Muscle layer of colon (tissue), 2 donors: ENCODE measurements at regions not wholly inside any gene's neighbourhood (a gene's known extent, or its start where the extent isn't known, plus 50 kb on each side); places are given as distances from the start of the nearest gene placed in this dataset.

Source experiments
- H3K27ac ChIP-seq: one replicate; pipeline ENCODE4 v1.7.0; 2013; ENCODE audit warnings: low read depth, mild to moderate bottlenecking, low read length, moderate library complexity
- H3K27me3 ChIP-seq, 2 donors: one replicate each; pipeline ENCODE4 v1.7.0; 2013; ENCODE audit warnings: low read length in 2 of 2, mild to moderate bottlenecking in 2 of 2; ENCODE audit not compliant: insufficient read depth in 2 of 2, control insufficient read depth in 1 of 2
- H3K36me3 ChIP-seq: one replicate; pipeline ENCODE4 v1.7.0; 2013; ENCODE audit warnings: mild to moderate bottlenecking, low read length; ENCODE audit not compliant: insufficient read depth
- H3K4me1 ChIP-seq: one replicate; pipeline ENCODE4 v1.7.0; 2013; ENCODE audit warnings: mild to moderate bottlenecking, low read length; ENCODE audit not compliant: insufficient read depth
- H3K4me3 ChIP-seq, 2 donors: one replicate each; pipeline ENCODE4 v1.7.0; 2013; ENCODE audit warnings: low read length in 2 of 2, low read depth in 1 of 2, mild to moderate bottlenecking in 1 of 2, moderate library complexity in 1 of 2
- H3K9ac ChIP-seq: one replicate; pipeline ENCODE4 v1.7.0; 2013; ENCODE audit warnings: low read length
- H3K9me3 ChIP-seq: one replicate; pipeline ENCODE4 v1.7.0; 2013; ENCODE audit warnings: mild to moderate bottlenecking, low read length
- donor health status: abdominal sarcoma.
- donor health status: Adenocarcinoma of cecum.

- Histone ChIP-seq H3K27ac (no peak overlapping the region), H3K36me3 (no peaks in the 10 kb centered on the region), H3K4me1 (no peaks in the 10 kb centered on the region), H3K9ac (no peak overlapping the region), H3K4me3 (no peak overlapping the region), H3K9me3 (no peaks in the 10 kb centered on the region), H3K27me3 (no peaks in the 10 kb centered on the region)
These were observed 462.3 kb upstream of the JARID2 start for GRCh38 chr6:14783594-14783993.

DNA sequence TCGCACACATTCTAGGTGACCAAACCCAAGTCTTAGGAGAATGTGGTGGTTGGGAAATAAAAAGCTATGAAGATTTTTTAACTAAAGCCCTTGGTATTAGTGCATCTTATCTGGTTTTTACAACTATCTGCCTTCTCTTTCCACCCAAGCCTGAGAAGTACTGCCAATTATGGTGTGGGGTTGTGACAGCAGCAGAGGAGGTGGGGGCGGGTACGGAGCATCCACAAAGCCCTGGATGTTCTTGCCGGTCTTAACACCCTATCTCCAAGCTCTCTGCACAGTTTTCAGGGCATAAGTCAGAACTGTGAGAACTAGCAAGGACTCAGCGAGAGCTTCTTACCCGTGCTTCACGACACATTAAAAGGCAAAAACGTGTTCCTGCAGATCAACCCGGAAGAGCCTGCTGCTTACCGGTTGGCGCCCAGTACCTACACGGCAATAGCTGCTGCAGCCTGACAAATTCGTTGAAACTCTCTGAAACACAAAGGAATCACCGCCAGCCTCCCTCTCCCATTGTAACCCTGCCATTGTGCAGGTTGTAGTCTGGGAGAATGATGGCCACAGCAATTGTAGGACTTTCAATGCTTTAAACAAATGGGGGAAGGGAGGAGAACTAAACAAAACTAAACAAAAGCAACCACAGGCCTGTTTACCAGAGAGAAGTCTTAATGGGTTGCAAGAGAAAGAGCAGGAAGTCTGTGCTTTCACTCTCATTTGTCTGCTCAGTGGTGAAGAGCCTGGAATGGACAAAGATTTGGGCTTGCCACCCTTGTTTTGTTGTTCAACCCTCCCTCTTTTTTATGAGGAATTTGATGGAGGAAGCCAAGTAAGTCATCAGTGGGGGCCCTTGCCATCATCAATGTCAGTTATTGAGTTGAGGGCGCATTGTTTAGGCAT, 461.0 kb upstream of the JARID2 start:
- H3K4me1 ChIP-seq = no peaks in the 10 kb centered on the region
- H3K27ac ChIP-seq = no peak overlapping the region
- H3K9me3 ChIP-seq = no peaks in the 10 kb centered on the region
- H3K27me3 ChIP-seq = no peaks in the 10 kb centered on the region
- no peak overlapping the region for H3K4me3 ChIP-seq
- H3K36me3 ChIP-seq = no peaks in the 10 kb centered on the region
- no peak overlapping the region for H3K9ac ChIP-seq

GRCh38 chr6:14785493-14785790, 460.4 kb upstream of the JARID2 start:
- no peak overlapping the region for H3K27ac ChIP-seq

DNA sequence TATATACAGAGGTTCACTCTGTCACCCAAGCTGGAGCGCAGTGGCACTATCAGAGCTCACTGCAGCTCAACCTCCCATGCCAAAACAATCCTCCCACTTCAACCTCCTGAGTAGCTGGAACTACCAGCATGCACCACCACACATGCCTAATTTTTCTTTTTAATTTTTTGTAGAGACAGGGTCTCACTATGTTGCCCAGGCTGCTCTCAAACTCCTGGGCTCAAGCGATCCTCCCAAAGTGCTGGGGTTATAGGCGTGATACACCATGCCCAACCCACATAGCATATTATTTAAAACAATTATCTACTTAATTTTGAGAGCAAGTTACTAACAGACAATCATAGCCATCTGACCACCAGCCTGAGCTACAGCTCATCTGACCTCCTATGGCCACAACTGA, 459.9 kb upstream of the JARID2 start:
- H3K4me1 ChIP-seq = no peaks in the 10 kb centered on the region
- no peak overlapping the region for H3K9ac ChIP-seq
- no peaks in the 10 kb centered on the region for H3K9me3 ChIP-seq
- no peak overlapping the region for H3K27ac ChIP-seq
- H3K4me3 ChIP-seq = no peak overlapping the region
- no peaks in the 10 kb centered on the region for H3K27me3 ChIP-seq
- H3K36me3 ChIP-seq = no peaks in the 10 kb centered on the region

More at GRCh38 chr6:14785493-14785790, 460.4 kb upstream of the JARID2 start:
- Histone ChIP-seq H3K4me3 (no peak overlapping the region), H3K36me3 (no peaks in the 10 kb centered on the region), H3K9ac (no peak overlapping the region), H3K4me1 (no peaks in the 10 kb centered on the region), H3K9me3 (no peaks in the 10 kb centered on the region), H3K27me3 (no peaks in the 10 kb centered on the region)

- no peaks in the 10 kb centered on the region for H3K9me3 ChIP-seq
- H3K9ac ChIP-seq = no peak overlapping the region
- no peaks in the 10 kb centered on the region for H3K4me1 ChIP-seq
- H3K27me3 ChIP-seq = no peaks in the 10 kb centered on the region
- no peaks in the 10 kb centered on the region for H3K36me3 ChIP-seq
- no peak overlapping the region for H3K27ac ChIP-seq
- no peak overlapping the region for H3K4me3 ChIP-seq
These were observed 459.4 kb upstream of the JARID2 start for GRCh38 chr6:14786455-14786854.

- Histone ChIP-seq H3K36me3 (no peaks in the 10 kb centered on the region), H3K4me3 (no peak overlapping the region), H3K4me1 (peaks cover 4% of the 10 kb centered on the region), H3K9me3 (no peaks in the 10 kb centered on the region), H3K9ac (no peak overlapping the region), H3K27ac (no peak overlapping the region), H3K27me3 (no peaks in the 10 kb centered on the region)
These were observed 458.6 kb upstream of the JARID2 start for GRCh38 chr6:14787250-14787649.

- Histone ChIP-seq H3K27me3 (no peaks in the 10 kb centered on the region), H3K4me1 (peaks cover 8% of the 10 kb centered on the region), H3K36me3 (no peaks in the 10 kb centered on the region), H3K9me3 (no peaks in the 10 kb centered on the region), H3K4me3 (no peak overlapping the region), H3K27ac (no peak overlapping the region), H3K9ac (no peak overlapping the region)
These were observed 458.2 kb upstream of the JARID2 start for GRCh38 chr6:14787677-14788076.

DNA sequence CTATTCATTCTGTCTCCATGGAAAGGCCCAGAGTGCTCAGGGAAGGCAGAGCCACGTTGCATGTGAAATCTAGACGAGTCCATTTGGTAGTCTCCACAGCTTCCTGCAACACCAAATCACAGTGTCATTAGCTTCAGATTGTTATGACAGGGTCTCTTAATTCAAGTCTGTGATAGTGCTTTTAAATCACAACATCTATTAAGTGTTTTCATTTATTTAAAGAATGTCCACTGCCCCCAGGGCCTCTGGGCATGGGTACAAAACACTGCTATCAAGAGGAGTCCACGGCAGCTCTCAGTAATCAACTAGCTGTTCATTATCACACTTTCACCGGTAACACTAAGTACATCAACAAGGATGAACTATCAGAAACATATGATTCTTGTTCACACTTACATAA, 455.9 kb upstream of the JARID2 start:
- Histone ChIP-seq H3K36me3 (no peaks in the 10 kb centered on the region), H3K27ac (no peak overlapping the region), H3K27me3 (no peaks in the 10 kb centered on the region), H3K9me3 (no peaks in the 10 kb centered on the region), H3K9ac (no peak overlapping the region), H3K4me1 (peaks cover 8% of the 10 kb centered on the region), H3K4me3 (no peak overlapping the region)

DNA sequence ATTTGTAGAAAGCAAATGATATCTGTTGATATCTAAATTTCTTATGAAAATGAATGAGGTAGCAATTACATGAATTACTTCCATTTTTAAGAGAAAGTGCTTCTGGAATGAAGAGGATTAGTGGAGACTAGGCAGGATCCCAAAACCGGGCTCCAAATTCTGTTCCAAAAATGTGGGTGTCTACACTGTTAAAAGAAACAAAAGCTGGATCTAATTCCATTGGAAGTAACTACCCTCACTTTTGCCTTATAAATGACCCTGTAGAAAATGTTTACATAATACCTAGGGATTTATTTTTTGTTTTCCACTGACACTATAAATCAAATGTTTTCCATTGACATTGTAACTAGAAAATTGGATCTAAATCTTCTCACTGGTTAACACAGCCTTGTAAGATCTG, 454.9 kb upstream of the JARID2 start:
- no peaks in the 10 kb centered on the region for H3K9me3 ChIP-seq
- H3K27ac ChIP-seq = no peak overlapping the region
- no peak overlapping the region for H3K9ac ChIP-seq
- H3K27me3 ChIP-seq = peaks cover 0 to 4% of the 10 kb centered on the region in 2 donors
- peaks cover 8% of the 10 kb centered on the region for H3K4me1 ChIP-seq
- H3K36me3 ChIP-seq = no peaks in the 10 kb centered on the region
- no peak overlapping the region for H3K4me3 ChIP-seq

DNA sequence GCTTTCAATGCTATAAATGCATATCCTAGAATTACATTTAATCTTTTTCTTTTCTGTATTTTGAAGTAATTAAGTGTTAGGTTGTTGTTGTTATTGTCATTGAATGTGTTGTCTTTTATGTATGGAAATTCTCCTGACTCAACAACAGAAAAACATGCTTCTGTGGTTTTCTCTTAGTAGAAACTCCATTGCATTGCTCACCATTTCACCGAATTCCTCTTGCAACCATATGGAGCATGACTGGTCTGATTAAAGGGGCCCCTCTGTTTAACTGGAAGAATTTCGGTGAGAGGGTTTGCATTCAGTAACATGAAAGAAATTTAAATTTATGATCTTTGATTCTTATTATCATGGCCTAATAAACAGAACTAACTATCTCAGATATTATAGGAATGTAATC, 454.3 kb upstream of the JARID2 start:
- H3K36me3 ChIP-seq = no peaks in the 10 kb centered on the region

GRCh38 chr6:14792118-14792955, 453.5 kb upstream of the JARID2 start:
- Histone ChIP-seq H3K4me3 (no peak overlapping the region), H3K4me1 (peaks cover 8% of the 10 kb centered on the region), H3K27ac (no peak overlapping the region), H3K36me3 (no peaks in the 10 kb centered on the region), H3K9me3 (no peaks in the 10 kb centered on the region), H3K27me3 (peaks cover 0 to 4% of the 10 kb centered on the region in 2 donors), H3K9ac (no peak overlapping the region)

More for the DNA sequence above, 454.3 kb upstream of the JARID2 start:
- Histone ChIP-seq H3K9ac (no peak overlapping the region), H3K4me1 (peaks cover 8% of the 10 kb centered on the region), H3K27me3 (peaks cover 0 to 4% of the 10 kb centered on the region in 2 donors), H3K27ac (no peak overlapping the region), H3K9me3 (no peaks in the 10 kb centered on the region), H3K4me3 (no peak overlapping the region)
